ENCODE measurements at regions not wholly inside any gene's neighbourhood (a gene's known extent, or its start where the extent isn't known, plus 50 kb on each side); places are given as distances from the start of the nearest gene placed in this dataset.

- TF ChIP-seq RXRA (IDR thresholded peaks at IDR 0.05) (no peak), RAD21 (IDR thresholded peaks at IDR 0.05) (no peak), FOXA1 (IDR thresholded peaks at IDR 0.05) (no peak)
Observed at GRCh38 chr2:215718436-215718835, 282.6 kb upstream of the FN1 start (continued).

- TF ChIP-seq TAF1 (conservative IDR thresholded peaks at IDR 0.05) (no peak), EGR1 (IDR thresholded peaks at IDR 0.05; ENCODE audit: low read depth in 2 of 2) (no peak), REST (IDR thresholded peaks at IDR 0.05) (no peak), YY1 (IDR thresholded peaks at IDR 0.05) (no peak), ZBTB33 (IDR thresholded peaks at IDR 0.05) (no peak), RAD21 (IDR thresholded peaks at IDR 0.05) (no peak), MAX (IDR thresholded peaks at IDR 0.05) (no peak), ATF3 (IDR thresholded peaks at IDR 0.05) (no peak), GABPA (IDR thresholded peaks at IDR 0.05 in 1 of 2, conservative IDR thresholded peaks at IDR 0.05 in 1 of 2) (no peak), CTCF (IDR thresholded peaks at IDR 0.05; ENCODE audit: low read depth, low read length, missing input control) (no peak), NR2F2 (IDR thresholded peaks at IDR 0.05) (no peak), FOXA2 (IDR thresholded peaks at IDR 0.05) (no peak), JUND (IDR thresholded peaks at IDR 0.05) (no peak), SP1 (IDR thresholded peaks at IDR 0.05) (no peak), FOXA1 (IDR thresholded peaks at IDR 0.05) (no peak), RXRA (IDR thresholded peaks at IDR 0.05) (no peak), HNF4A (conservative IDR thresholded peaks at IDR 0.05) (no peak), HNF4G (IDR thresholded peaks at IDR 0.05) (no peak)
- DNase-seq (ENCODE audit: low spot score) = no peak
- H3K4me3 ChIP-seq (ENCODE audit: low read depth in 1 of 3, low read length in 3 of 3) = no peak overlapping the region
- no peaks in the 10 kb centered on the region for H3K9me3 ChIP-seq (ENCODE audit: control insufficient read depth in 4 of 4, low read length in 3 of 4)
- peaks cover 3 to 10% (median 6%) of the 10 kb centered on the region in 4 donors for H3K4me1 ChIP-seq (ENCODE audit: control insufficient read depth in 4 of 4, insufficient read depth in 4 of 4, low read length in 3 of 4)
- 76% methylated on average over 11 of the region's 11 CpGs for WGBS
- no peaks in the 10 kb centered on the region for H3K27me3 ChIP-seq (ENCODE audit: control insufficient read depth in 4 of 4, insufficient read depth in 4 of 4, low read length in 3 of 4)
- no peaks in the 10 kb centered on the region for H3K36me3 ChIP-seq (ENCODE audit: control insufficient read depth in 4 of 4, insufficient read depth in 3 of 4, low read depth in 1 of 4, low read length in 3 of 4)
- H3K9ac ChIP-seq (ENCODE audit: low read depth in 1 of 2, low read length in 2 of 2) = no peak overlapping the region
- H3K27ac ChIP-seq (ENCODE audit: low read depth in 1 of 2, low read length in 2 of 2) = no peak overlapping the region
Observed at GRCh38 chr2:215717501-215718381, 281.9 kb upstream of the FN1 start.

Data from liver (tissue), 8 donors.